Suppressor macrophage treated with lipopolysaccharide for 4 hours (primary cell): ENCODE measurements at regions not wholly inside any gene's neighbourhood (a gene's known extent, or its start where the extent isn't known, plus 50 kb on each side); places are given as distances from the start of the nearest gene placed in this dataset.

Experiments
- DNase-seq: peaks from one replicate; pipeline ENCODE4 v3.0.0-alpha.2; 2020

GRCh38 chr4:42331914-42332368, 65.3 kb upstream of the SHISA3 start:
- DNase-seq = no peak

GRCh38 chr4:42339935-42340406, 57.3 kb upstream of the SHISA3 start:
- DNase-seq = no peak

DNA sequence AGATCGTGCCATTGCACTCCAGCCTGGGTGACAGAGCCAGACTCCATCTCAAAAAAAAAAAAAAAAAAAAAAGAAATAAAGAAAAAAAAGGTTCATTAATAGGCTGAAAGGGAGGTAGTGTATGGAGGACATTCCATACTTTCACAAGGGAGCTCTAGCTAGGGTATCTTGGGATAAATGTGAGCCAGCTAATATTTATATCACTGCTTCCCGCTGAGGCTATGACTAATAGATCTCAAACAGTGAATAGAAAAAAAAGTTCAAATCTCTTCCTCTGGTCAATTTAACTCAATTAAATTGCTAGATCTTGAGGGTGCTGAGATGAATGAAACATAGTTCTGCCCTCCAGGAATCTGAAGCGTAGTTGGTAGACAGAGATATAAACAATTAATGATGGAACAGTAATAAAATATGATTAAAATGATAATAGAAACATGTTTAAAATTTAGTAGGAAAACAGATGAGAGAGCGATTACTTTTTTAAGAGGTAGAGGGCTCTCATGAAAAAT, 55.7 kb upstream of the SHISA3 start:
- no peak for DNase-seq

GRCh38 chr4:42342459-42342858, 54.8 kb upstream of the SHISA3 start:
- DNase-seq = no peak

DNA sequence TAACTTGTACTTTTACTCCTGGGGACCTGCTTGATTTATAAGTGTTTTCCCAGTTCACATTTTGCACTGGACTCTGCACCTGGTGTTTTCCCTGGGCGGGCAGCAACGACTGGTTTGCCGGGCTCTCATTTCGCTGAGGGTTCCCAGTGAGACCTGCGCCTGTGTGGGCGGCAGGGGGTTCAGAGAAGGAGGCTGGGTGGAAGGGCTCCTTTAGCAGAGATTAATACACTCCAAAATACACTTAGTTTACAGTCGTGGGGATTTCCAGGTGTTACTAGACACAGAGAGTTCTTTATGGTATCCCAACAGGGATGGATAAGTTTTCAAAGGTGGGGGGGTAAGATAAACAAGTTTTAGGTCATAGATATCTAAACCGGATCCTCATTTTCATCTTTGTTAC, 53.0 kb upstream of the SHISA3 start:
- no peak for DNase-seq

- DNase-seq = no peak
These were observed 52.5 kb upstream of the SHISA3 start for GRCh38 chr4:42344749-42345148.

DNA sequence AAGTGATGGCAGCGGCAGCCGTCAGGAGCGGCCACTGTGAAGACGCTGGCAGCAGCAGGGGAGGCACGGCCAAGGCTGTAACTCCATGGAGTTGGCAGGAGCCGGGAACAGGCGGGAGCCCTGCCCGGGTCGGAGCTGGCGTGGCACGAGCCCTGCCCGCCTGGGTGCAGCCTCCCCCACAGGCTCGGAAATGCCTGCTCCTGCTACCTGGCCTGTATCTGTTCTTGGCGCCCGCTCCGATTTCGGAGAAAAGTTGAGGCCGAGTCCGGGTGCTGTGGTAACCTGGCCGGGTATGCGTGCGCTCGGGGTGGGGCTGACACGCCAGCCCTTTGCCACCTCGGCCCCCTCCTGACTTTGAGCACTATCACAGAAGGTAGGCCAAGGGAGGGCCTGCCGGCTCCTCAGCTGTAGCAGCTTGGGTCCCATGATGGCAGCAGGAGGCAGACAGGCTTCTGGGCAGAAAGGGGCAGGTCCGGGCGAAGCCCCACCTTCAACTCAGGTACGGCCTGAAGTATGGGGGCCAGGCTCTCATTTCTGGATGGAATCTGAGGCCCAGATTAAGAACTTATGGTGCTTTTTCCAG, 51.2 kb upstream of the SHISA3 start:
- DNase-seq = no peak

- DNase-seq = no peak
These were observed 50.2 kb upstream of the SHISA3 start for GRCh38 chr4:42347076-42347475.
